Stimulated activated CD8-positive, alpha-beta memory T cell treated with anti-CD3 and anti-CD28 coated beads, Interleukin-15, amount 100 ng/mL, for 1 hour (primary cell): ENCODE measurements at regions not wholly inside any gene's neighbourhood (a gene's known extent, or its start where the extent isn't known, plus 50 kb on each side); places are given as distances from the start of the nearest gene placed in this dataset.

Experiments
- DNase-seq: peaks from one replicate; pipeline ENCODE4 v3.0.0-alpha.2; 2020; ENCODE audit warnings: low read depth

GRCh38 chr6:25066593-25066992 lies 130.8 kb upstream of the RIPOR2 start:
- DNase-seq: no peak

- DNase-seq: no peak
These were observed 133.1 kb upstream of the RIPOR2 start for GRCh38 chr6:25068866-25069265.

- peak; percentile 66 for DNase-seq
These were observed 135.0 kb upstream of the RIPOR2 start for GRCh38 chr6:25070547-25071366.

GRCh38 chr6:25078141-25078540 lies 142.4 kb upstream of the RIPOR2 start:
- DNase-seq: no peak

- DNase-seq: no peak
These were observed 148.2 kb upstream of the RIPOR2 start for GRCh38 chr6:25083784-25084507.

- no peak for DNase-seq
These were observed 148.7 kb upstream of the RIPOR2 start for GRCh38 chr6:25084508-25084833.

GRCh38 chr6:25085756-25086155 lies 150.0 kb upstream of the RIPOR2 start:
- DNase-seq: no peak

- DNase-seq: no peak
These were observed 150.8 kb upstream of the RIPOR2 start for GRCh38 chr6:25086500-25087091.

GRCh38 chr6:25088513-25088912 lies 152.8 kb upstream of the RIPOR2 start:
- DNase-seq: no peak

GRCh38 chr6:25089442-25089841 lies 153.7 kb upstream of the RIPOR2 start:
- no peak for DNase-seq

- DNase-seq: no peak
These were observed 159.0 kb upstream of the RIPOR2 start for GRCh38 chr6:25094726-25095125.

GRCh38 chr6:25100288-25100687 lies 164.5 kb upstream of the RIPOR2 start:
- DNase-seq: no peak

- DNase-seq: no peak
These were observed 167.8 kb upstream of the RIPOR2 start for GRCh38 chr6:25103603-25104002.

GRCh38 chr6:25105070-25105925 lies 169.5 kb upstream of the RIPOR2 start:
- DNase-seq: no peak

GRCh38 chr6:25107218-25107617 lies 171.5 kb upstream of the RIPOR2 start:
- DNase-seq: no peak

- no peak for DNase-seq
These were observed 167.4 kb upstream of the CARMIL1 start for GRCh38 chr6:25111782-25112181.

- no peak for DNase-seq
These were observed 166.8 kb upstream of the CARMIL1 start for GRCh38 chr6:25112322-25112773.

GRCh38 chr6:25113436-25113835 lies 165.7 kb upstream of the CARMIL1 start:
- DNase-seq: no peak

- DNase-seq: no peak
These were observed 161.1 kb upstream of the CARMIL1 start for GRCh38 chr6:25118038-25118437.

- DNase-seq: no peak
These were observed 158.0 kb upstream of the CARMIL1 start for GRCh38 chr6:25121186-25121585.

GRCh38 chr6:25122001-25122400 lies 157.2 kb upstream of the CARMIL1 start:
- DNase-seq: no peak

GRCh38 chr6:25122622-25123237 lies 156.4 kb upstream of the CARMIL1 start:
- no peak for DNase-seq
